ENCODE measurements at regions not wholly inside any gene's neighbourhood (a gene's known extent, or its start where the extent isn't known, plus 50 kb on each side); places are given as distances from the start of the nearest gene placed in this dataset.

GRCh38 chr15:85298941-85299340, 81.5 kb upstream of the AKAP13 start:
- FAIRE-seq (no peak), DNase-seq (ENCODE audit: low read depth in 1 of 2, low spot score in 1 of 2) (no peak), ATAC-seq (no peak)
- Histone ChIP-seq H3K4me1 (peaks cover 5% of the 10 kb centered on the region; the same call in 2 of the 3 replicates), H3K4me2 (no peak overlapping the region), H3K27ac (no peak overlapping the region), H3K9me3 (no peaks in the 10 kb centered on the region), H3K4me3 (no peak overlapping the region)
- 100% methylated on average over 1 of the region's 1 CpG for WGBS (ENCODE audit: missing lambda C conversion rate)
- ChIA-PET CTCF (interaction anchor here (0.9 to 7.0 kb wide), 11 partner anchors 9 to 342 kb away, joined by 3 to 147 read pairs (median 11); no protein-coding TSS in a partner anchor), POLR2A (no interaction called here)
- TF ChIP-seq TFCP2L1 (CRISPR knock-in tag; IDR thresholded peaks at IDR 0.05) (no peak), MAX (IDR thresholded peaks at IDR 0.05) (no peak), ZSCAN20 (CRISPR knock-in tag; IDR thresholded peaks at IDR 0.05) (no peak), TP53 (CRISPR knock-in tag; IDR thresholded peaks at IDR 0.05) (no peak), RNF2 (IDR thresholded peaks at IDR 0.05; ENCODE audit: borderline replicate concordance, low read depth) (no peak), NFE2L2 (conservative IDR thresholded peaks at IDR 0.05; ENCODE audit: low read length) (no peak), CTCF (IDR thresholded peaks at IDR 0.05) (no peak), EHMT2 (IDR thresholded peaks at IDR 0.05; ENCODE audit: low read depth) (no peak), HES2 (IDR thresholded peaks at IDR 0.05) (no peak), ESRRA (IDR thresholded peaks at IDR 0.05; ENCODE audit: borderline replicate concordance, low read length) (no peak)

- ATAC-seq = no peak
- WGBS (ENCODE audit: missing lambda C conversion rate) = 44% methylated on average over 2 of the region's 2 CpGs
- Histone ChIP-seq H3K4me3 (no peak overlapping the region), H3K9me3 (no peaks in the 10 kb centered on the region), H3K4me1 (no peaks in the 10 kb centered on the region; the same call in 2 of the 3 replicates), H3K4me2 (no peak overlapping the region), H3K27ac (no peak overlapping the region)
- TF ChIP-seq SMC3 (IDR thresholded peaks at IDR 0.05) = no peak
- TF ChIP-seq EHMT2 (IDR thresholded peaks at IDR 0.05; ENCODE audit: low read depth) = no peak
- TF ChIP-seq MYC (IDR thresholded peaks at IDR 0.05; ENCODE audit: borderline replicate concordance, low read length) = no peak
- TF ChIP-seq ZFP36 (IDR thresholded peaks at IDR 0.05; ENCODE audit: borderline replicate concordance, partially characterized antibody) = no peak
- no peak for TF ChIP-seq FOSL2 (IDR thresholded peaks at IDR 0.05)
- TF ChIP-seq FOSL2 (CRISPR knock-in tag; IDR thresholded peaks at IDR 0.05) = peak; percentile 56; the same call in 1 of the 2 replicates
- ChIA-PET CTCF (interaction anchor here (0.8 to 2.3 kb wide), 7 partner anchors 12 to 410 kb away, joined by 3 to 15 read pairs (median 4); no protein-coding TSS in a partner anchor), POLR2A (no interaction called here)
- no peak for DNase-seq (ENCODE audit: low read depth in 1 of 2, low spot score in 1 of 2)
- FAIRE-seq = no peak
Measured at GRCh38 chr15:85302271-85302670, 78.1 kb upstream of the AKAP13 start.

- FAIRE-seq (peak; percentile 46), DNase-seq (ENCODE audit: low read depth in 1 of 2, low spot score in 1 of 2) (no peak), ATAC-seq (no peak)
- 51% methylated on average over 2 of the region's 2 CpGs for WGBS (ENCODE audit: missing lambda C conversion rate)
- Histone ChIP-seq H3K9me3 (no peaks in the 10 kb centered on the region), H3K4me3 (no peak overlapping the region), H3K4me2 (no peak overlapping the region), H3K27ac (no peak overlapping the region), H3K4me1 (no peaks in the 10 kb centered on the region)
- no peak for TF ChIP-seq GATA3 (IDR thresholded peaks at IDR 0.05; ENCODE audit: borderline replicate concordance)
- no peak for TF ChIP-seq ZSCAN20 (CRISPR knock-in tag; IDR thresholded peaks at IDR 0.05)
- no peak for TF ChIP-seq RAD21 (conservative IDR thresholded peaks at IDR 0.05 in 1 of 2, IDR thresholded peaks at IDR 0.05 in 1 of 2)
- no peak for TF ChIP-seq NFE2L2 (conservative IDR thresholded peaks at IDR 0.05; ENCODE audit: low read length)
- no peak for TF ChIP-seq ZC3H11A (IDR thresholded peaks at IDR 0.05)
- TF ChIP-seq KDM1A (IDR thresholded peaks at IDR 0.05; ENCODE audit: low read depth) = no peak
- TF ChIP-seq EP300 (IDR thresholded peaks at IDR 0.05) = no peak
- TF ChIP-seq SREBF2 (IDR thresholded peaks at IDR 0.05) = no peak
- TF ChIP-seq E2F6 (IDR thresholded peaks at IDR 0.05; ENCODE audit: borderline replicate concordance, low read depth) = no peak
- no peak for TF ChIP-seq EHF (CRISPR knock-in tag; IDR thresholded peaks at IDR 0.05)
- TF ChIP-seq HOXA7 (CRISPR knock-in tag; IDR thresholded peaks at IDR 0.05) = no peak
- no peak for TF ChIP-seq USF2 (IDR thresholded peaks at IDR 0.05)
- TF ChIP-seq POLR2AphosphoS2 (conservative IDR thresholded peaks at IDR 0.05; ENCODE audit: low read length) = no peak
- TF ChIP-seq HOXB13 (CRISPR knock-in tag; IDR thresholded peaks at IDR 0.05; ENCODE audit: low read depth) = no peak
- POLR2A ChIA-PET = no interaction called here
- CTCF ChIA-PET = interaction anchor here (1.2 to 2.3 kb wide), 2 partner anchors 8 to 25 kb away, joined by 7 to 8 read pairs; no protein-coding TSS in a partner anchor
Measured at GRCh38 chr15:85305050-85305449, 75.4 kb upstream of the AKAP13 start.

Measured in A549 (cell line).